GM12875 (cell line): ENCODE measurements at regions not wholly inside any gene's neighbourhood (a gene's known extent, or its start where the extent isn't known, plus 50 kb on each side); places are given as distances from the start of the nearest gene placed in this dataset.

Experiments
- H3K4me3 ChIP-seq: one replicate; pipeline ENCODE4 v1.5.1; 2011; ENCODE audit warnings: low read depth, low read length, control low read depth
- CTCF ChIP-seq: IDR thresholded peaks from 2 replicates; pipeline ENCODE4 v1.5.1; 2011; ENCODE audit warnings: low read depth, mild to moderate bottlenecking, control low read depth, inconsistent platforms, low read length, moderate library complexity, borderline replicate concordance; ENCODE audit not compliant: insufficient read depth

GRCh38 chr11:42827845-42828244, 484.0 kb upstream of the API5 start:
- TF ChIP-seq CTCF: no peak
- H3K4me3 ChIP-seq: no peak overlapping the region

- TF ChIP-seq CTCF: no peak
- no peak overlapping the region for H3K4me3 ChIP-seq
These were observed 473.8 kb upstream of the API5 start for GRCh38 chr11:42837994-42838393.

- no peak for TF ChIP-seq CTCF
- no peak overlapping the region for H3K4me3 ChIP-seq
These were observed 471.5 kb upstream of the API5 start for GRCh38 chr11:42840176-42840829.

GRCh38 chr11:42840860-42841259, 470.9 kb upstream of the API5 start:
- no peak for TF ChIP-seq CTCF
- no peak overlapping the region for H3K4me3 ChIP-seq

- no peak for TF ChIP-seq CTCF
- H3K4me3 ChIP-seq: no peak overlapping the region
These were observed 470.2 kb upstream of the API5 start for GRCh38 chr11:42841556-42841955.

- H3K4me3 ChIP-seq: no peak overlapping the region
- no peak for TF ChIP-seq CTCF
These were observed 462.4 kb upstream of the API5 start for GRCh38 chr11:42849362-42849761.

GRCh38 chr11:42857344-42857743, 454.5 kb upstream of the API5 start:
- no peak overlapping the region for H3K4me3 ChIP-seq
- TF ChIP-seq CTCF: no peak
